ENCODE measurements at regions not wholly inside any gene's neighbourhood (a gene's known extent, or its start where the extent isn't known, plus 50 kb on each side); places are given as distances from the start of the nearest gene placed in this dataset.

GRCh38 chr7:94216944-94217461, 177.7 kb upstream of the COL1A2 start:
- TF ChIP-seq FOXP2 (optimal IDR thresholded peaks at IDR 0.05; ENCODE audit: borderline replicate concordance, extremely low read depth, extremely low read length, insufficient read depth) (no peak), REST (IDR thresholded peaks at IDR 0.05; ENCODE audit: insufficient read depth in 1 of 2, low read depth in 2 of 2, low read length in 2 of 2) (no peak), TAF1 (IDR thresholded peaks at IDR 0.05; ENCODE audit: borderline replicate concordance, insufficient read depth, low read length) (no peak), POLR2AphosphoS5 (IDR thresholded peaks at IDR 0.05; ENCODE audit: low read depth, low read length) (no peak), SIN3A (IDR thresholded peaks at IDR 0.05; ENCODE audit: borderline replicate concordance, insufficient read depth, low read length) (no peak)

GRCh38 chr7:94217766-94218165, 176.9 kb upstream of the COL1A2 start:
- TF ChIP-seq TAF1 (IDR thresholded peaks at IDR 0.05; ENCODE audit: borderline replicate concordance, insufficient read depth, low read length) = no peak

- TF ChIP-seq TAF1 (IDR thresholded peaks at IDR 0.05; ENCODE audit: borderline replicate concordance, insufficient read depth, low read length) = no peak
- no peak for TF ChIP-seq REST (IDR thresholded peaks at IDR 0.05; ENCODE audit: insufficient read depth in 1 of 2, low read depth in 2 of 2, low read length in 2 of 2)
- TF ChIP-seq FOXP2 (optimal IDR thresholded peaks at IDR 0.05; ENCODE audit: borderline replicate concordance, extremely low read depth, extremely low read length, insufficient read depth) = no peak
- no peak for TF ChIP-seq POLR2AphosphoS5 (IDR thresholded peaks at IDR 0.05; ENCODE audit: low read depth, low read length)
- no peak for TF ChIP-seq SIN3A (IDR thresholded peaks at IDR 0.05; ENCODE audit: borderline replicate concordance, insufficient read depth, low read length)
These were observed 172.2 kb upstream of the COL1A2 start for GRCh38 chr7:94222516-94222915.

- TF ChIP-seq SIN3A (IDR thresholded peaks at IDR 0.05; ENCODE audit: borderline replicate concordance, insufficient read depth, low read length) (peak; percentile 16; the same call in 1 of the 2 replicates), REST (IDR thresholded peaks at IDR 0.05; ENCODE audit: insufficient read depth in 1 of 2, low read depth in 2 of 2, low read length in 2 of 2) (no peak)
These were observed 171.2 kb upstream of the COL1A2 start for GRCh38 chr7:94223375-94224084.

- TF ChIP-seq FOXP2 (optimal IDR thresholded peaks at IDR 0.05; ENCODE audit: borderline replicate concordance, extremely low read depth, extremely low read length, insufficient read depth) = no peak
- no peak for TF ChIP-seq SIN3A (IDR thresholded peaks at IDR 0.05; ENCODE audit: borderline replicate concordance, insufficient read depth, low read length)
- TF ChIP-seq TAF1 (IDR thresholded peaks at IDR 0.05; ENCODE audit: borderline replicate concordance, insufficient read depth, low read length) = no peak
- no peak for TF ChIP-seq REST (IDR thresholded peaks at IDR 0.05; ENCODE audit: insufficient read depth in 1 of 2, low read depth in 2 of 2, low read length in 2 of 2)
These were observed 166.5 kb upstream of the COL1A2 start for GRCh38 chr7:94228223-94228622.

Measured in PFSK-1 (cell line).